ENCODE measurements at regions not wholly inside any gene's neighbourhood (a gene's known extent, or its start where the extent isn't known, plus 50 kb on each side); places are given as distances from the start of the nearest gene placed in this dataset.

- no peak for TF ChIP-seq CTCF (IDR thresholded peaks at IDR 0.05; ENCODE audit: borderline replicate concordance, extremely low read depth, low read length, poor library complexity, severe bottlenecking)
- TF ChIP-seq EZH2 (IDR thresholded peaks at IDR 0.05; ENCODE audit: borderline replicate concordance, low read depth, low read length, severe bottlenecking): no peak
These were observed 420.8 kb upstream of the DIPK2B start for GRCh38 chrX:45621376-45622041.
